GM10266 (cell line): ENCODE measurements at regions not wholly inside any gene's neighbourhood (a gene's known extent, or its start where the extent isn't known, plus 50 kb on each side); places are given as distances from the start of the nearest gene placed in this dataset.

Experiments
- DNase-seq: peaks from one replicate; pipeline ENCODE4 v3.0.0; 2012; ENCODE audit errors: extremely low spot score
- TF ChIP-seq, protein P1 (sequence below): IDR thresholded peaks from 2 replicates; pipeline ENCODE4 v1.5.1; 2012; ENCODE audit warnings: mild to moderate bottlenecking, low read depth; ENCODE audit not compliant: control insufficient read depth, insufficient read depth; ENCODE audit errors: missing control alignments

- DNase-seq: no peak
- TF ChIP-seq, protein P1, sequence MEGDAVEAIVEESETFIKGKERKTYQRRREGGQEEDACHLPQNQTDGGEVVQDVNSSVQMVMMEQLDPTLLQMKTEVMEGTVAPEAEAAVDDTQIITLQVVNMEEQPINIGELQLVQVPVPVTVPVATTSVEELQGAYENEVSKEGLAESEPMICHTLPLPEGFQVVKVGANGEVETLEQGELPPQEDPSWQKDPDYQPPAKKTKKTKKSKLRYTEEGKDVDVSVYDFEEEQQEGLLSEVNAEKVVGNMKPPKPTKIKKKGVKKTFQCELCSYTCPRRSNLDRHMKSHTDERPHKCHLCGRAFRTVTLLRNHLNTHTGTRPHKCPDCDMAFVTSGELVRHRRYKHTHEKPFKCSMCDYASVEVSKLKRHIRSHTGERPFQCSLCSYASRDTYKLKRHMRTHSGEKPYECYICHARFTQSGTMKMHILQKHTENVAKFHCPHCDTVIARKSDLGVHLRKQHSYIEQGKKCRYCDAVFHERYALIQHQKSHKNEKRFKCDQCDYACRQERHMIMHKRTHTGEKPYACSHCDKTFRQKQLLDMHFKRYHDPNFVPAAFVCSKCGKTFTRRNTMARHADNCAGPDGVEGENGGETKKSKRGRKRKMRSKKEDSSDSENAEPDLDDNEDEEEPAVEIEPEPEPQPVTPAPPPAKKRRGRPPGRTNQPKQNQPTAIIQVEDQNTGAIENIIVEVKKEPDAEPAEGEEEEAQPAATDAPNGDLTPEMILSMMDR: no peak
Observed at GRCh38 chr12:118840878-118841277, 140.5 kb upstream of the SRRM4 start.

DNA sequence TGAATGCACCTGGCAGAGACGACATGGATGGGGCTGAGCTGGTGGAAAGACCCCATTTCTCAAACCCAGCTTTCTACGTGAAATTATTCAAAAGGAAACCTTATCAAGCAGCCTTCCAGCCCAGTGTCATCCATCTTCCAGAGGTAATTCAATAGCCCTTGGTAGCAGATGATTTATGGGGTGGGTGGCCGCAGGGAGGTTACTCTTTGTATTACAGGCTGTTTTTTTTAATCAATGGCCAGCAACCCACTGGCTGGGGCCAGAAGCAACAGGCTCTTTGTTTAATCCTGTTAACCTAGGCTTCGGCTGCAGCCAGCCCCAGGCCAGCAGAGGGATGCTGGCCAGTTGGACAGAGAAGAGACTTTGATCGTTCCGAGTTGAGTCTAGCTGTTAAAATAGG, 139.8 kb upstream of the SRRM4 start:
- DNase-seq: no peak
- TF ChIP-seq, protein P1: no peak

GRCh38 chr12:118842866-118843265, 138.5 kb upstream of the SRRM4 start:
- TF ChIP-seq, protein P1: no peak

DNA sequence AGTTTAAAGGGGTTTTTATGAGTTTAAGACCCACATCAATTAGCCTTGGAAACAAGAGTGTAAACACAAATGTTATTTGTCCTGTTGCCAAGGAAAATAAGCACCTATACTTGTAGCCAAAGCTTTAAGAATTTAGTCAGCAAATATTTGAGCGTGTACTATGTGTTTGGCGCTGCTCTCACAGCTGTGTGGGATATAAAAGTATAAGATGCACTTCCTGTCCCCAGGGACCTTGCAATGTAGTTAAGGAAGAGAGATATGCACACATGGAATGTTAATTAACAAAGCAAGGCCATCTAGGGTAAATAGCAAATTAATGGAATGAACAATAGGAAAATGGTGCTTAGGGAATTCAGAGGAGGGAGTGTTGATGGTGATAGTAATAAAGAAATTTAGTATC, 134.9 kb upstream of the SRRM4 start:
- no peak for DNase-seq

More at GRCh38 chr12:118842866-118843265, 138.5 kb upstream of the SRRM4 start:
- no peak for DNase-seq

DNA sequence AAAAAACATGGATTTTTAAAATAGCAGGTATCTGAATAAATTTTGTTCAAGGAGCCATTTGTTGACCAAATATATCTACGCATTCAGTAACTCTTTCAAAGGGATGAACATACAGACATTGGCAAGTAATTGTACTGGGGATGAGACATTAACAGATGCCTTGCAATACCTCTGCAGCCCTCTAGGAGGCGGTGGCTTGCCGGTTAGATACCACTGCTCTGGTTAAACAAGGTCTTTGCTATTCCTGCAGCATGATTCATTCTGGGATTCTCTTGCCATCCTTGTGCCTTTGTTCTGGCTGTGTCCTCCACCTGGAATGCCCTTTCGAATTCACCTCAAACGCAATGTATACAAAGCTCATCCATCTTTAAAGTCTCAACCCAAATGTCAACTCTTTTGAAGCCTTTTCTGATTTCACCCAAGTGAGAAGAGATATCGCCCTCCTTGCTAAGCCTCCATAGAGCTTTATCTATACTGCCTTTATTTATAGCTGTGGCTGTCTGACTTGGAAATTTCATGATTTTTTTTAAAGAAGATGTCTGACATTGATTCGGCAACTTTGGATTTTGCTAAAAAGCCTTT, 131.0 kb upstream of the SRRM4 start:
- TF ChIP-seq, protein P1: peak; percentile 59
- peak; percentile 25 for DNase-seq

More for the DNA sequence above, 134.9 kb upstream of the SRRM4 start:
- TF ChIP-seq, protein P1: no peak

DNA sequence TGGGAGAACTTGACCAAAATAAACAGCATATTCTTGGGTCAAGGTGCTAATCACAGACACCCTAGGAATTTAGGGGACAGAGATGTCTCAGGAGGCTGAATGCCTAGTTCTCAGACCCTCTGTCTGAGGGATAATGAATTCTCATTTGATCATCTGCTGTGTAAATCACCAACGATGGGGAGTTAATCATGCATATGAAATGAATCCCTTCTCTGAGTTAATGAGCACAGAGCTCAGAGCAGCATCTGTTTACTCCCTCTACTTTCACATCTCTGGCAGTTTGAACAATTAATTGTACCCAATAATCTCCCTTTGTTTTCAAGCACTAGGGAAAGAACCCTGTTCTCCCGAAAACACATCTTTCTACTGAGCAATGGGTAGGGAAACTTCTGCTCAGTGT, 129.4 kb upstream of the SRRM4 start:
- no peak for DNase-seq
- TF ChIP-seq, protein P1: no peak

GRCh38 chr12:118853634-118854033, 127.7 kb upstream of the SRRM4 start:
- TF ChIP-seq, protein P1: peak; percentile 20
- no peak for DNase-seq
